H1 (cell line): ENCODE measurements at regions not wholly inside any gene's neighbourhood (a gene's known extent, or its start where the extent isn't known, plus 50 kb on each side); places are given as distances from the start of the nearest gene placed in this dataset.

ENCODE experiments used
- CTCF ChIA-PET: fragments of 300-600 bp; sonication (Branson Sonifier 250); formaldehyde crosslinking; loops from one replicate; lab custom pipeline; 2021; ENCODE audit not compliant: partially characterized antibody; lab: Charles Lee
- POLR2A ChIA-PET: fragments of 300-600 bp; sonication (Branson Sonifier 250); formaldehyde crosslinking; loops from one replicate; lab custom pipeline; 2021; ENCODE audit warnings: inconsistent platforms; ENCODE audit not compliant: partially characterized antibody; lab: Charles Lee
- DNase-seq, 2 experiments: peaks; one replicate each; pipeline versions ENCODE4 v3.0.0 to v3.0.0-alpha.2; 2010 to 2022; ENCODE audit warnings: low spot score in 2 of 2, low read depth in 1 of 2, mixed read lengths in 1 of 2
- FAIRE-seq: peaks from 2 replicates; lab custom pipeline; 2011; peaks lifted over from hg19 to GRCh38; lab: Jason Lieb, UNC
- H2AFZ ChIP-seq: 2 replicates; pipeline ENCODE4 v1.8.1; 2012; ENCODE audit warnings: low read length, inconsistent platforms
- H2AK5ac ChIP-seq: 2 replicates; pipeline ENCODE4 v1.6.1; 2013; ENCODE audit warnings: low read depth, low read length
- H2BK120ac ChIP-seq: replicated peaks from 2 replicates; pipeline ENCODE3; 2013; ENCODE audit warnings: low read depth, low read length, inconsistent platforms
- H2BK12ac ChIP-seq: 2 replicates; pipeline ENCODE4 v1.6.1; 2013; ENCODE audit warnings: low read depth, low read length
- H2BK15ac ChIP-seq: 2 replicates; pipeline ENCODE4 v1.6.1; 2013; ENCODE audit warnings: low read length
- H2BK20ac ChIP-seq: 2 replicates; pipeline ENCODE4 v1.6.1; 2013; ENCODE audit warnings: low read length
- H2BK5ac ChIP-seq: 2 replicates; pipeline ENCODE4 v1.6.1; 2013; ENCODE audit warnings: low read depth, low read length
- H3K14ac ChIP-seq: 2 replicates; pipeline ENCODE4 v1.6.1; 2013; ENCODE audit warnings: inconsistent platforms; ENCODE audit not compliant: insufficient read length
- H3K18ac ChIP-seq: 2 replicates; pipeline ENCODE4 v1.6.1; 2013; ENCODE audit warnings: low read length; ENCODE audit errors: extremely low read depth
- H3K23ac ChIP-seq: 2 replicates; pipeline ENCODE4 v1.6.1; 2013; ENCODE audit warnings: inconsistent platforms; ENCODE audit not compliant: insufficient read length
- H3K23me2 ChIP-seq: 2 replicates; pipeline ENCODE4 v1.6.1; 2013; ENCODE audit warnings: low read depth, low read length
- H3K27ac ChIP-seq: 2 replicates; pipeline ENCODE4 v1.6.1; 2011; ENCODE audit warnings: low read depth, low read length, inconsistent platforms
- H3K27me3 ChIP-seq, 4 experiments: replicated peaks in 1 of 4; 1 replicate in 1 of 4; 2 replicates in 3 of 4; pipeline versions ENCODE4 v1.6.1 to v1.8.1; 2011 to 2013; ENCODE audit warnings: low read length in 3 of 4, mild to moderate bottlenecking in 3 of 4, inconsistent platforms in 2 of 4, mixed read lengths in 2 of 4, moderate library complexity in 1 of 4; ENCODE audit not compliant: control insufficient read depth in 3 of 4, insufficient read depth in 3 of 4; ENCODE audit errors: extremely low read depth in 1 of 4
- H3K36me3 ChIP-seq, 4 experiments: 2 replicates each; pipeline versions ENCODE4 v1.6.1 to v1.8.1; 2011 to 2013; ENCODE audit warnings: mild to moderate bottlenecking in 4 of 4, low read length in 3 of 4, moderate library complexity in 2 of 4, control low read depth in 1 of 4, inconsistent platforms in 1 of 4; ENCODE audit not compliant: insufficient read depth in 4 of 4, control insufficient read depth in 2 of 4
- H3K4ac ChIP-seq: replicated peaks from 2 replicates; pipeline ENCODE3; 2013; ENCODE audit warnings: low read length, low read depth, mixed read lengths, inconsistent platforms; ENCODE audit not compliant: insufficient read length
- H3K4me1 ChIP-seq, 4 experiments: replicated peaks in 1 of 4; 1 replicate in 1 of 4; 2 replicates in 3 of 4; pipeline versions ENCODE4 v1.6.1 to v1.8.1; 2011 to 2013; ENCODE audit warnings: low read length in 3 of 4, inconsistent platforms in 2 of 4, mixed read lengths in 1 of 4; ENCODE audit not compliant: insufficient read depth in 4 of 4, control insufficient read depth in 3 of 4
- H3K4me2 ChIP-seq, 2 experiments: 2 replicates each; pipeline versions ENCODE4 v1.6.1 to v1.8.1; 2011 to 2013; ENCODE audit warnings: low read depth in 2 of 2, low read length in 2 of 2, control low read depth in 1 of 2, inconsistent platforms in 1 of 2, mild to moderate bottlenecking in 1 of 2; ENCODE audit not compliant: insufficient read depth in 1 of 2
- H3K4me3 ChIP-seq, 4 experiments: fragments of 200-600, 300-600 bp in 1 of 4; sonication (generic), shearing (Covaris generic), sonication (Bioruptor Twin) in 1 of 4; 2 replicates each; pipeline versions ENCODE4 v1.5.1 to v1.8.1; 2011 to 2016; ENCODE audit warnings: low read length in 4 of 4, low read depth in 3 of 4, control low read depth in 2 of 4, inconsistent platforms in 2 of 4, mild to moderate bottlenecking in 2 of 4, mixed read lengths in 1 of 4, moderate library complexity in 1 of 4; ENCODE audit not compliant: insufficient read depth in 2 of 4; ENCODE audit errors: extremely low read depth in 1 of 4
- H3K56ac ChIP-seq: replicated peaks from 2 replicates; pipeline ENCODE3; 2013; ENCODE audit warnings: low read depth, mild to moderate bottlenecking, mixed read lengths, low read length, inconsistent platforms; ENCODE audit not compliant: insufficient read length
- H3K79me1 ChIP-seq: 2 replicates; pipeline ENCODE4 v1.6.1; 2013; ENCODE audit warnings: low read depth, low read length, control low read depth
- H3K79me2 ChIP-seq, 2 experiments: 2 replicates each; pipeline versions ENCODE4 v1.6.1 to v1.8.1; 2012 to 2013; ENCODE audit warnings: low read length in 2 of 2, mild to moderate bottlenecking in 2 of 2, inconsistent platforms in 1 of 2; ENCODE audit not compliant: insufficient read depth in 2 of 2, control insufficient read depth in 1 of 2
- H3K9ac ChIP-seq, 4 experiments: replicated peaks in 1 of 4; 1 replicate in 1 of 4; 2 replicates in 3 of 4; pipeline versions ENCODE4 v1.6.1 to v1.8.1; 2011 to 2013; ENCODE audit warnings: low read depth in 3 of 4, low read length in 3 of 4, control low read depth in 2 of 4, mild to moderate bottlenecking in 2 of 4, moderate library complexity in 2 of 4, inconsistent platforms in 1 of 4; ENCODE audit errors: extremely low read depth in 1 of 4
- H3K9me3 ChIP-seq, 2 experiments: 2 replicates each; pipeline versions ENCODE4 v1.6.1 to v1.8.1; 2012 to 2013; ENCODE audit warnings: mild to moderate bottlenecking in 2 of 2, moderate library complexity in 2 of 2, control low read depth in 1 of 2, inconsistent platforms in 1 of 2, low read depth in 1 of 2, low read length in 1 of 2, mixed read lengths in 1 of 2; ENCODE audit not compliant: insufficient read depth in 2 of 2
- H4K20me1 ChIP-seq, 2 experiments: replicated peaks in 1 of 2; 2 replicates each; pipeline versions ENCODE3 to v1.8.1; 2011 to 2013; ENCODE audit warnings: inconsistent platforms in 2 of 2, low read length in 2 of 2, mild to moderate bottlenecking in 1 of 2; ENCODE audit not compliant: insufficient read depth in 2 of 2, control insufficient read depth in 1 of 2
- H4K5ac ChIP-seq: 2 replicates; pipeline ENCODE4 v1.6.1; 2013; ENCODE audit warnings: low read length, low read depth, mixed read lengths, inconsistent platforms; ENCODE audit not compliant: insufficient read length
- H4K8ac ChIP-seq: 2 replicates; pipeline ENCODE4 v1.8.0; 2013; ENCODE audit warnings: mild to moderate bottlenecking, moderate library complexity, low read length, inconsistent platforms; ENCODE audit not compliant: insufficient read depth; ENCODE audit errors: extremely low read depth
- H4K91ac ChIP-seq: replicated peaks from 2 replicates; pipeline ENCODE3; 2013; ENCODE audit warnings: low read length, mixed read lengths, inconsistent platforms; ENCODE audit not compliant: insufficient read length
- ASH2L ChIP-seq: fragments of 200-600, 300-600 bp; sonication (generic); IDR thresholded peaks from one replicate; pipeline ENCODE4 v1.7.1; 2017; ENCODE audit warnings: low read length
- EGR1 ChIP-seq: IDR thresholded peaks from 2 replicates; pipeline ENCODE4 v1.6.1; 2011; ENCODE audit warnings: low read depth, low read length, borderline replicate concordance
- SP2 ChIP-seq: IDR thresholded peaks from 2 replicates; pipeline ENCODE4 v1.6.1; 2012; ENCODE audit warnings: mild to moderate bottlenecking, low read length, inconsistent platforms
- TAF7 ChIP-seq: optimal IDR thresholded peaks from 2 replicates; pipeline ENCODE3; 2011; ENCODE audit warnings: low read depth, mild to moderate bottlenecking, inconsistent platforms, low read length, moderate library complexity, borderline replicate concordance
- TEAD4 ChIP-seq: IDR thresholded peaks from 2 replicates; pipeline ENCODE4 v1.6.1; 2012; ENCODE audit warnings: low read depth, low read length, inconsistent platforms, mixed read lengths
- YY1 ChIP-seq: IDR thresholded peaks from 2 replicates; pipeline ENCODE4 v1.6.1; 2011; ENCODE audit warnings: low read depth, mild to moderate bottlenecking, low read length

GRCh38 chr13:38099751-38100150 lies 230.2 kb upstream of the TRPC4 start:
- Histone ChIP-seq H3K56ac (no peak overlapping the region), H3K18ac (no peak overlapping the region)
- FAIRE-seq = no peak

More at GRCh38 chr13:38099751-38100150, 230.2 kb upstream of the TRPC4 start:
- no peak overlapping the region for H2BK12ac ChIP-seq
- no peak overlapping the region for H3K27ac ChIP-seq
- no peaks in the 10 kb centered on the region for H3K79me2 ChIP-seq
- no peak overlapping the region for H2BK120ac ChIP-seq
- no peak overlapping the region for H2BK5ac ChIP-seq
- H2BK15ac ChIP-seq = no peak overlapping the region
- no peaks in the 10 kb centered on the region for H3K4me1 ChIP-seq
- H3K4me2 ChIP-seq = no peak overlapping the region
- no peak overlapping the region for H4K8ac ChIP-seq
- no peak overlapping the region for H4K5ac ChIP-seq
- no peak for TF ChIP-seq ASH2L
- no peak for TF ChIP-seq YY1
- no peak for TF ChIP-seq TAF7
- no peak for TF ChIP-seq TEAD4
- no peak for TF ChIP-seq SP2
- TF ChIP-seq EGR1 = no peak
- no peaks in the 10 kb centered on the region for H3K79me1 ChIP-seq
- no peaks in the 10 kb centered on the region for H3K9me3 ChIP-seq
- no peak for DNase-seq
- no peaks in the 10 kb centered on the region for H3K36me3 ChIP-seq
- ChIA-PET POLR2A (no interaction called here), CTCF (no interaction called here)
- H3K27me3 ChIP-seq = no peaks in the 10 kb centered on the region
- H4K20me1 ChIP-seq = no peaks in the 10 kb centered on the region
- no peak overlapping the region for H2AK5ac ChIP-seq
- H3K4ac ChIP-seq = no peak overlapping the region
- H3K23me2 ChIP-seq = no peaks in the 10 kb centered on the region
- H3K14ac ChIP-seq = no peak overlapping the region
- H2BK20ac ChIP-seq = no peak overlapping the region
- H2AFZ ChIP-seq = no peak overlapping the region
- H4K91ac ChIP-seq = no peak overlapping the region
- H3K4me3 ChIP-seq = no peak overlapping the region
- no peak overlapping the region for H3K9ac ChIP-seq
- H3K23ac ChIP-seq = no peak overlapping the region
